Retinal pigment epithelial cell (primary cell): ENCODE measurements at regions not wholly inside any gene's neighbourhood (a gene's known extent, or its start where the extent isn't known, plus 50 kb on each side); places are given as distances from the start of the nearest gene placed in this dataset.

Source experiments
- DNase-seq: peaks from one replicate; pipeline ENCODE4 v3.0.0-alpha.2; 2010; ENCODE audit warnings: low read depth
- H3K4me3 ChIP-seq: 2 replicates; pipeline ENCODE4 v1.5.1; 2011; ENCODE audit warnings: mild to moderate bottlenecking, low read length, control low read depth, moderate library complexity
- CTCF ChIP-seq: conservative IDR thresholded peaks from 2 replicates; pipeline ENCODE4 v1.5.1; 2011; ENCODE audit warnings: low read depth, low read length, control low read depth, inconsistent platforms

- DNase-seq, result no peak
- no peak overlapping the region for H3K4me3 ChIP-seq
- no peak for TF ChIP-seq CTCF
These were observed 589.1 kb downstream of the PTPRU start for GRCh38 chr1:29825274-29825940.

- no peak for DNase-seq
- TF ChIP-seq CTCF, result no peak
- no peak overlapping the region for H3K4me3 ChIP-seq
These were observed 588.4 kb downstream of the PTPRU start for GRCh38 chr1:29824511-29825273.

GRCh38 chr1:29824025-29824424, 587.7 kb downstream of the PTPRU start:
- no peak for DNase-seq
- TF ChIP-seq CTCF, result no peak

GRCh38 chr1:29823561-29823960, 587.2 kb downstream of the PTPRU start:
- no peak overlapping the region for H3K4me3 ChIP-seq
- DNase-seq, result no peak
- TF ChIP-seq CTCF, result no peak

More at GRCh38 chr1:29824025-29824424, 587.7 kb downstream of the PTPRU start:
- H3K4me3 ChIP-seq, result no peak overlapping the region

GRCh38 chr1:29821605-29822004, 585.3 kb downstream of the PTPRU start:
- no peak for DNase-seq
- TF ChIP-seq CTCF, result no peak
- H3K4me3 ChIP-seq, result no peak overlapping the region

- no peak overlapping the region for H3K4me3 ChIP-seq
- DNase-seq, result no peak
- TF ChIP-seq CTCF, result no peak
These were observed 584.1 kb downstream of the PTPRU start for GRCh38 chr1:29820401-29820800.
